SK-N-SH treated with all-trans-retinoic acid at 6 μM for 48 hours (cell line): ENCODE measurements at regions not wholly inside any gene's neighbourhood (a gene's known extent, or its start where the extent isn't known, plus 50 kb on each side); places are given as distances from the start of the nearest gene placed in this dataset.

Experiments
- ARNTL ChIP-seq: fragments of 450-650 bp; formaldehyde crosslinking; IDR thresholded peaks from 2 replicates; pipeline ENCODE4 v1.5.0; 2020; ENCODE audit warnings: low read depth, mild to moderate bottlenecking, moderate library complexity, borderline replicate concordance
- BACH2 ChIP-seq: fragments of 250-450 bp; sonication (Bioruptor Pico); IDR thresholded peaks from 2 replicates; pipeline ENCODE4 v1.9.0; 2021; ENCODE audit warnings: mild to moderate bottlenecking, borderline replicate concordance
- ZFP30 ChIP-seq: fragments of 450-650 bp; formaldehyde crosslinking; IDR thresholded peaks from 2 replicates; pipeline ENCODE4 v1.5.0; 2022; ENCODE audit warnings: mild to moderate bottlenecking, moderate library complexity
- ZNF70 ChIP-seq: fragments of 450-650 bp; formaldehyde crosslinking; IDR thresholded peaks from 2 replicates; pipeline ENCODE4 v1.5.0; 2020; ENCODE audit warnings: mild to moderate bottlenecking, moderate library complexity
- ZNF8 ChIP-seq: fragments of 450-650 bp; formaldehyde crosslinking; IDR thresholded peaks from 2 replicates; pipeline ENCODE4 v1.5.0; 2020; ENCODE audit warnings: mild to moderate bottlenecking, moderate library complexity
- TF ChIP-seq, protein P1 (sequence below): fragments of 250-450 bp; sonication (Bioruptor Pico); IDR thresholded peaks from 2 replicates; pipeline ENCODE4 v1.5.1; 2021; ENCODE audit warnings: mild to moderate bottlenecking, moderate library complexity

DNA sequence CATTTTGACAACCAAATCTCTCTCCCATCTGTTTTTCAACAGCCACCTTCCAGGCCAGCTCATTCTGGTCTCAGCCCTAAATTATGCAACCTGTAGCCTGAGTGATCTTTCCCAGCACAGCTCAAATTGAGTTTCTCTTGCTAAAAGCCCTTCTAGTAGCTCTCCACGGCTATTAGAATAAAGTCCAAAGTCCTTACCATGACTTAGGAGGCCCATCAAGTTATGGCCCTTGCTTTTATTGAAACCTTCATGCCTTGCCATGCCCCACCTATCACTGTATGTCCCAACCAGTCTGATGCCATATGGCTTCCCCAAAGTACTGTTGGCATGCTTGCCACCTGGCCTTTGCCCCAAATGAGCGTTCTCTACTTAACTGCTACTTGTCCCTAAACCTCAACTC is 303.5 kb upstream of the GADL1 start:
- TF ChIP-seq ZNF70 (CRISPR knock-in tag), result no peak
- TF ChIP-seq, protein P1, sequence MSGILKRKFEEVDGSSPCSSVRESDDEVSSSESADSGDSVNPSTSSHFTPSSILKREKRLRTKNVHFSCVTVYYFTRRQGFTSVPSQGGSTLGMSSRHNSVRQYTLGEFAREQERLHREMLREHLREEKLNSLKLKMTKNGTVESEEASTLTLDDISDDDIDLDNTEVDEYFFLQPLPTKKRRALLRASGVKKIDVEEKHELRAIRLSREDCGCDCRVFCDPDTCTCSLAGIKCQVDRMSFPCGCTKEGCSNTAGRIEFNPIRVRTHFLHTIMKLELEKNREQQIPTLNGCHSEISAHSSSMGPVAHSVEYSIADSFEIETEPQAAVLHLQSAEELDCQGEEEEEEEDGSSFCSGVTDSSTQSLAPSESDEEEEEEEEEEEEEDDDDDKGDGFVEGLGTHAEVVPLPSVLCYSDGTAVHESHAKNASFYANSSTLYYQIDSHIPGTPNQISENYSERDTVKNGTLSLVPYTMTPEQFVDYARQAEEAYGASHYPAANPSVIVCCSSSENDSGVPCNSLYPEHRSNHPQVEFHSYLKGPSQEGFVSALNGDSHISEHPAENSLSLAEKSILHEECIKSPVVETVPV (CRISPR knock-in tag), result no peak
- no peak for TF ChIP-seq ZNF8 (CRISPR knock-in tag)
- no peak for TF ChIP-seq BACH2 (CRISPR knock-in tag)
- TF ChIP-seq ARNTL (CRISPR knock-in tag), result no peak
- TF ChIP-seq ZFP30 (CRISPR knock-in tag), result no peak
